NCI-H1694 treated with DMSO at 0.1 percent for 48 hours (cell line): ENCODE measurements at regions not wholly inside any gene's neighbourhood (a gene's known extent, or its start where the extent isn't known, plus 50 kb on each side); places are given as distances from the start of the nearest gene placed in this dataset.
"Not testable (repeated sequence)": the region's sequence is repeated elsewhere in the genome, so short reads cannot be mapped to it uniquely, and the experiment has no call there.

Source experiments
- DNase-seq: peaks from one replicate; lab custom pipeline; 2025; lab: John Stamatoyannopoulos, UW

DNA sequence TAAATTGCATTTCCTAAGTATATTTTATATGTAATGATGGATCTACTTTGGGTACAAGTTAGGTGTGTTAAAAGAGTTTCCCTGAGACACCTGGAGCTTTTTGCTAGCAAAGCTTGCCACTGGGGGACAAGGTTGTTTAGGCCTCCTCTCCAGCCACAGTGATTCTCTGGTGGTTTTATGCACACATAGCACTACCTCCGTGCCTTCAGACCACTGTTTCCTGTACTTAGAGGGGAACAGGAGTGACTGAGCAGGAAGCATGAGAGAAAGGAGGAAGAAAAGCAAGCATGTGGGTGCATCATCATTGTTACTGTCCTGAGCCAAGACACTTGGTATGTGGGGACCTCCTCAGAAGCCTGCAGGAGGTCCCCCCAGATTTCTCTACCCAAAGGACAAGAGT lies 272.1 kb downstream of the RASEF start:
- DNase-seq = no peak

DNA sequence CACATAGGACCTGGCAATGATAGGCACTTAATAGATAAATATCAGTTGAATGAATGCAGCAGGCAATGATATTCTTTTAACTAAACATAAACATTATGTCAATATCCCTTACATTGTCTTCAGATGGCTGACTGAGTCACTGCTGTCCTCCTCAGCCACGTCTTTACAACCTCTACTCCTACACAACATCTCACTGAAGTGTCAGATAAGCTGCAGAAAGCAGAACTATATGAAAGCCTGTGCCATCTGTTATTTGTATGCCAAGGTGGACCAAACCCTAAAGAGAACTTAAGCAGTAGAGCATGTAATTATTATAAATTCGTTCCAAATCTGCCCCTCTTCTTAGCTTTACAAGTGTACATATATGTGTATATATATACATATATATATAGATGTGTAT lies 271.2 kb downstream of the RASEF start:
- DNase-seq = no peak

DNA sequence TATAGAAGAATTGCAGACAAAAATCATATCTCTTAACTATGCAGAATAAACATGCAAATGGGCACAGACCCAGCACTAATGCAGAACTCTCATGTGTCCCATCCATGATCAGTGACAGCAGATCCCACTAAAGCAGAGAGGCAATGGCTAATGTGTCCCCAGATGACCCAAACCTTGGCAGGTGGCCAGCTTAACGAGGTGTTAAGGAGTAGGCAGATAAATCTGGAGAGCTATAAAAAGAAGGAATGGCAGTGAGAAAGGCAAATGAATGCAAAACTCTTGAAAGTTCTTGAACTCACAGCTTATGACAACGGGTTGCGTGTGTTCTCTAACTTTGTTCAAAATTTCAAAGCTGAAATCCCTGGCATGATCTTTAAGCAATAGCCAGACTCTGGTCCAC lies 265.4 kb downstream of the RASEF start:
- peak; percentile 63 for DNase-seq

DNA sequence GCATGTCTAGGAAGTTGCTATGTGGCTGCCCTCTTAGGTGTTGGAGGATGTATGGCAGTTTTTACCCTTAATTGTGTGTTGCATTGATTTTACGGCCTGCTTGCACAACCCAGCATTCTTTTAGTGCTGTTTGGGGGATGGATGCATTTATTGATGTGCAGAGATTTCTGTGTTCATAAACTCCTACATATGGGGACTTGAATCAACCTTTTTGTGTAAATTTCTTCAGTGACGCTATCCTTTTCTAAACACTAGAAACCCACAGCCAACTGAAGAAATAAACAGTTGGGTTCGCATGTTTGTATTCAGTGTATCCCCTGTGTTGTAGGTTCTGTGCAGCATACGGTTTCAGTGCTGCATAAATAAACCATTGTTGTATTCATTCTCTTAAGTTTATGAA lies 263.7 kb downstream of the RASEF start:
- no peak for DNase-seq

DNA sequence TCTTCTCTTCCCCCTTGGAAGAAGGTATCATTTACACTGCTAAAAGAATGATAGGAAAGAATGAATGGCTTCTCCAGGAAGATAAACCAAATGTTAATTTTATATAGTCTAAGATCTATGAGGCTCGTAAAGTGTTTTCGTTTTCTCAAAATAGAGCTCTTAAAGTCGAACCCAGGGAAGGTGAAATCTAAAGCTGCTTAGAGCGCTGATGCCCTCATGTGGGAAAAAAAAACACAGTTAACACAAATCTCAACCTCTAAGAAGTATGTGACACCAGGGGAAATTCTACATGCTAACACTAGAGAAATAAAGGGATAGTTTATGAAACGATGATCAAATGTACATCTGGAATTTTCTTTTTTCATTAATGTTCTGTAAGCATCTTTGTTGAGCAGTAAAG lies 257.9 kb downstream of the RASEF start:
- peak; percentile 14 for DNase-seq

DNA sequence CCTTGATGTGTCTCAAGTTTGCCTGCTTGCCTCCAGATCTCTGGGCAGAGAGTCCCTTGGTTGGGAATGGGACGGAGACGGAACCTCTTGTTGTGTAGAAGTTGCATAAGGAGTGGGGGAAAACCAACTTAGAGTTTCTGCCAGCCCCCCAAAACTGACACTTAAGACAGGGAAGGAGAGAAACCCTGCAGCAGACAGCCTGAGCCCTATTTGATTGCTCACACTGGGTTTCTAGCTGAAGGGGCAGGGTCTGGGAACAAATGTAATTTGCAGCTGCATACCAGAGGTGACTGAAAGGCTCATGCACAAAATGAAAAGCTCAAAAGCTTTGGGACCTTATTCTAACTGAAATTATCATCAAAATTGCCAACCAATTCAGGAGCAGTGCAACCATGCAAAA lies 254.5 kb downstream of the RASEF start:
- DNase-seq = no peak

DNA sequence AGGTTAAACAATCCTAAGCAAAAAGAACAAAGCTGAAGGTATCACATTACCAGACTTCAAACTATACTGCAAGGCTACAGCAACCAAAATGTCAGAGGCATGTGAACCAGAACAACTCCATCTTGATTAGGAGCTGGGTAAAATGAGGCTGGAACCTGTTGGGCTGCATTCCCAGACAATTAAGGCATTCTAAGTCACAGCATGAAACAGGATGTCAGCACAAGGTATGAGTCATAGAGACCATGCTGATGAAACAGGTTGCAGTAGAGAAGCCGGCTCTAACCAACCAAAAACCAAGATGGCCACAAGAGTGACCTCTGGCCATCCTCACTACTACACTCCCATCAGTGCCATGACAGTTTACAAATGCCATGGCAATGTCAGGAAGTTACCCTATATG lies 252.0 kb downstream of the RASEF start:
- no peak for DNase-seq

DNA sequence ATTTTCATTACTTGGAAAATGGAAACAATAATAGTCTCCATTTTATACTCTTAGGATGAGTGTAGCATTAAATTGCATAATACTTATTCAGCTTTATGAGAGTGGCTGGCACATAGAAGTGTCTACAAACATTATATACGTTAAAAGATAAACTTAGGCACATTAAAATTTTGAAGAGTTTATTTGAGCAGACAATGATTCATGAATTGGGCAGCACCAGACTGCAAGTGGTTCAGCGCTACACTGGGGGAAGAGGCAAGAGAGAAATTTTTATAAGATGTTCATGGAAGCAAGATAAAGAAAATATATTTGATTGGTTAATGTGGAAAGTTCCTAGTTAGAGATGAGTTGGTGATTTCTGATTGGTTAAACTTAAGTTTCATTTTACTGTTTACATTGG lies 243.7 kb downstream of the RASEF start:
- DNase-seq = no peak

DNA sequence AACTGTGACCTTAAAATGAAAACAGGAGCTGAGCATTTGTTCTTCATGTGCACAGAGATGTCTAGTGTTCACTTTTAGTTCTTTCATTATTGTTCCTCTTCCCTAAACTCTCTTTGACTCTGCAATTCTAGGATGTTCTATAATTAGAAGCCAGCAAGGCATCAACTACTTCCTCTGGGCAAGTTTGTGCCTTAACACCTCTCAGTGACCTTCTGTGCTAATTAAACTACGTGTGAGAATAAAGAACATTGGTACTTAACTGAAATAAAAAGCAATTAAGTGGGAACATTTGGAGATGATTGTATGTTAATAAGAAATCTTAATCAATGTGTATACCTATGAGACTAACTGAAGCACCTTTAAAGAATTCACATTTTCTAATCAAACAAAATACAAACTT lies 242.8 kb downstream of the RASEF start:
- DNase-seq = no peak

DNA sequence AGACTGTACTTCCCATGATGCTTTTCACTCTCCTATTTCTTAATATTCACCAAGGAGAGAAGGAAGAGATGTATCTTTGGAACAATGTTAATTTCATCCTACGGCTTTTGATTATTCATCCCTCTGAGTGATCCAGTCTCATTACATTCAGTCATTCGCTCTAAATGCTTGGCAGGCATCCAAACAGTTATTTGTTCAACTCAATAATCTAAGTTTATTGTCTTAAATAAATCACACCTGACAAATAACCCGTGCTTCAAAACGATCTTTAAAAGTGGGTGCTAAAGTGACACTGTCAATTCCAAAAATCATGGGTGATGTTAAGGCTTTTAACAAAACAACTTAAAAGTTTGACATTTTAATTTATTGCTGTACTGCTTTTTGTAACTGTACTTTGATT lies 233.1 kb downstream of the RASEF start:
- no peak for DNase-seq

DNA sequence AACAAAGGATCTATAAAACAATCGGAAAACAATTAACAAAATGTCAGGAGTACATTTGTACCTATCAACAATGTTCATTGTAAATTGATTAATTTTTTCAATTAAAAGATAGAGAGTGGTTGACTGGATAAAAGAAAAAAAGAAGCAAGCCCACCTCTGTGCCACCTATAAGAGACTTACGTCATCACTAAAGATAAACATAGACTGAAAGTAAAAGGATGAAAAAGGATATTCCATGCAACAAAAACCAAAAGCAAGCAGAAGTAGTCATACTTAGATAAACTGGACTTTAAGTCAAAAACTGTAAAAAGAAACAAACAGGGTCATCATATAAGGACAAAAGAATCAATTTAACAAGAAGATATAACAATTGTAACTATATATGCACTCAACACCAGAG lies 197.4 kb downstream of the RASEF start:
- DNase-seq = no peak

DNA sequence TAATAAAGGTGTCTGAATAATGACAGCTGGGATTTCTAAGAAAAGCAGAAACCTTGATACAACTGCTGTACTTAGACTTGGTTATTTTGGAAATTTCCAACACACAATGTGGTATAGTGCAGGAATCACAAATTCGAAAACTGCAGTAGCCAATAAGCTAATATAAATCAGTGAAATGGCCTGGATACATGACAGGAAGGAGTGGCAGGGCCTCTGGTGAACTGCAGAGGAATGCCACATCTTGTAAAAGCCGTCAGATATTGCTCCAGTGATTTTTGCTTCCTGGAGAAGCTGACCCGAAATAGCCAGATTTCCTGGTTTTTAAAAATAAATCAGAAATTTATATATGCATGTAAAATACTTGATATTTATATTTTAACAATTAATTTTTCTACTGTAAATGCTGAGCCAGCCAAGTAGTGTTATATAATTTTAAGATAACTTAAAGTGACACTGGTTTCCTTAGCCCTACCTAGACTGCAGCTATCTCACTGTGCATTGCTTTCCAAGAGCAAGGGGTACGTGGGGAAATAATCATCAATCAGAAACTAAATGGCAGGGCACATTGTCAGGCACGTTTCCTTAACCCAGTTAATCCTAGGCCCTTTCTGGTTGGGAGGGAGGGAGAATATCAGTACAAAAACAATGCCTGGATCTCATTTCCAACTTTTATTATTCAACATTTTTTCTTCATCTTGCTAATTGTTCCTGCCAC lies 182.4 kb downstream of the RASEF start:
- no peak for DNase-seq

DNA sequence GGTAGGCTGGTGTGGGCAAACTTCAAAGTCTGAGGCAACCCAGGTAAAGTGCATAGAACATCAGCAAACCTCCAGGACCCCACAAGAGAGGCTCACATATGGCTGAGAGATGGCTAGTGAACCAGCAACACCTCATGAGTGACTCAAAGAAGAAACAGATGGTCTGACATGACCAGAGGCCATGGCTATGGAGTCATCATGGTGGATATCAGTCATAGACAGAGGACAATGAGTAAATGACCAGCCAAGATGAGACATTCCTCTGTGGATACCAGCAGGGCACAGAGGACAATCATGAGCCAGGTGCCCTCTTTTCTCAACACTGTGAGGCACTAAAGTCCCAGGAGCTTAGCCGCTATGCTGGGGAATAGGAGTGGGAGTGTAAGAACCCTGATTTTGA lies 180.8 kb downstream of the RASEF start:
- no peak for DNase-seq

DNA sequence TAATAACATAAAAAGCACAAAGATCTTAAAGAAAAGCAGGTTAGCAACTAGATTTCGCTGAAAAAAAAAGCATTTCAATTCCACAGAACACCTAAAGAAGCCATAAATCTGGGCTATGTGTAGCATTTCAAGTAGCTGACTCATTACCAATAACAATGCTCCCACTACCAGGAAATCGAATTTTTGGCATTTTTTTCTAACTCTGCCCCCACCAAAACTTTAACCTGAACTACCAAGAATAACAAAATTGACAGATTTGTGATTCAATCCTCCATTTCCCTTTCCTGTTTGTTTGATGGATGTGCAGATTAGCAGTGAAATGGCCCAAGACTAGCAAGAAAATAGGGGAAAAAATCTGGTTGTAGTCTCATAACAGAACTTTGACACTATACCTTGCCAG lies 180.2 kb downstream of the RASEF start:
- DNase-seq = no peak

DNA sequence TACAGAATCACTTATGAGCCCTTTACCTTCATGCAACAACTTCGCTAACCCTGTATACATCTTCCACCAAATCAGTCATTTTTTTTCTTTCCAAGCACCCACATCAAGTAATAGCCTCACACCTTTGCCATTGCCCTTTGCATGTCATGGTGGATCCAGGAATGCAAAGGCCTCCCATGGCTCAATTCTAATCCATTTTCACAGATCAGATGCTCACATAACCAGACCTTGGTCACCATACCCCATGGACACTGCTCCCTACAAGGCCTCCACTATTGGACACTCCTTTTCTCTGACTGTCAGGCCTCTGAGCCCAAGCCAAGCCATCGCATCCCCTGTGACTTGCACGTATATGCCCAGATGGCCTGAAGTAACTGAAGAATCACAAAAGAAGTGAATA lies 179.5 kb downstream of the RASEF start:
- DNase-seq = no peak

DNA sequence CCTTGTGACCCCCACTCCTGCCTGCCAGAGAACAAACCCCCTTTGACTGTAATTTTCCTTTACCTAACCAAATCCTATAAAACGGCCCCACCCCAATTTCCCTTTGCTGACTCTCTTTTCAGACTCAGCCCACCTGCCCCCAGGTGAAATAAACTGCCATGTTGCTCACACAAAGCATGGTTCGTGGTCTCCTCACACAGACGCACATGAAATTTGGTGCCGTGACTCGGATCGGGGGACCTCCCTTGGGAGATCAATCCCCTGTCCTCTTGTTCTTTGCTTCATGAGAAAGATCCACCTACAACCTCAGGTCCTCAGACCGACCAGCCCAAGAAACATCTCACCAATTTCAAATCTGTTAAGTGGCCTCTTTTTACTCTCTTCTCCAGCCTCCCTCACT lies 179.0 kb downstream of the RASEF start:
- DNase-seq = not testable (repeated sequence)

DNA sequence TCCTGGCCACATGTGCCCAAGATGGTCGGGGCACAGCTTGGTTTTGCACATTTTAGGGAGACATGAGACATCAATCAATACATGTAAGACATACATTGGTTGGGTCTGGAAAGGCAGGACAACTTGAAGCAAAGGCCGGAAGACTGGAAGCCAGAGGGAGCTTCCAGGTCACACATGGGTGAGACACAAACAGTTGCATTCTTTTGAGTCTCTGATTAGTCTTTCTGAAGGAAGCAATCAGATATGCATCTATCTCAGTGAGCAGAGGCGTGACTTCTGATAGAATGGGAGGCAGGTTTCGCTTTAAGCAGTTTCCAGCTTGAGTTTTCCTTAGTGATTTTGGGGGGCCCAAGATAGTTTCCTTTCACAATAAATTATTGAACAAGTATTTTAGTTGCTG lies 172.5 kb downstream of the RASEF start:
- DNase-seq = no peak

DNA sequence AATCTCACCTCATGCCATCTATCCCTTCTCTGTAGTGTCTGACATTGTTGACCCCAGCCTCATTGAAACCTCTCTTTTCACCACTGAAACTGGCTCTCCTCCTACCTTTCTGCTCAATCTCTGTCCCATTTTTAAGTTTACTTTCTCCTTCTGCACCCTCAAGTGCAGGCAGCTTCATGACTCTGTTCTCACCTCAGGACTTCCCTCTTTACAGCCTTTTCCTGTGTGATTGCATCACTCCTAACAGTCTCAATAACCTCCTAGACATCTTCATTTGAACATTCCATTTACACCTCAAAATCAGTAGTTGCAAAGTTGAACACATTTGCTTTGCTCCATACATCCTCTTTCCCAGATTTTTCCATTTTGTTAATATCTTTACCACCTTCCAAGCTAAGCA lies 172.1 kb downstream of the RASEF start:
- no peak for DNase-seq

DNA sequence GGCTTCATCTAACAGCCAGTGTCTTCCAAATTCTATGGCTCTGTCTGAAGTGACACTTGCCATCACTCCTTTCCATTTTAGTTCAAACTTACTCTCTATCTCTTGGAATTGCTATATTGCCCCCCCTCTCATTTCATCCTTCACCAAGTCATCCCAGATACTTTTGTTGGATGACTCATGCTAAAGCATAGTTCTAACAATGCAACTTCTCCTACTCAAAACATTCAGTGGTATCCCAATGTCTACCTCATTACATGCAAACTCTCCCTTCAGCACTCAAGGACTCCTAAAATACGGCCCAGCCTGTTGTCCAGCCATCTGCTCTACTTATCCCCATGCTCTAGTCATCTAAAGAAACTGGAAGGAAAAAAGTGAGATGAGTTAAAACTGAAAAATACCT lies 171.6 kb downstream of the RASEF start:
- no peak for DNase-seq

DNA sequence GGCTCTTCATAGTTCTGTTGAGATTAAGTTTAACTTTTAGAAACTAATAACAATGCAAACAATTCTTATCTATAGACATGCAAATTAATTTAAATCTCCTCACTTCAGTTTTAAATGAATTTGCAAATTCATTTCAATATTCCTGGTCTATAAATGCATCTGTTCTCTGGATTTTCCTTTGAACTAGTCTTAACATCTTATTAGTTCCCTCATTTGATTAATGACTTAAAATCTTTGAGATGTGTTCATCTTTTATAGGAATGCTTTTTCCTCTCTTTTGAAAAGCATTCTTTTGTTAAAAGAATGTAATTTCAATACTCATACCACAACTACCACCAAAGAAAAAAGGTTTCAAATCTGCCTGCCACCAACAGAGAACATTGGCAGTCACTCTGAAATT lies 169.4 kb downstream of the RASEF start:
- no peak for DNase-seq

DNA sequence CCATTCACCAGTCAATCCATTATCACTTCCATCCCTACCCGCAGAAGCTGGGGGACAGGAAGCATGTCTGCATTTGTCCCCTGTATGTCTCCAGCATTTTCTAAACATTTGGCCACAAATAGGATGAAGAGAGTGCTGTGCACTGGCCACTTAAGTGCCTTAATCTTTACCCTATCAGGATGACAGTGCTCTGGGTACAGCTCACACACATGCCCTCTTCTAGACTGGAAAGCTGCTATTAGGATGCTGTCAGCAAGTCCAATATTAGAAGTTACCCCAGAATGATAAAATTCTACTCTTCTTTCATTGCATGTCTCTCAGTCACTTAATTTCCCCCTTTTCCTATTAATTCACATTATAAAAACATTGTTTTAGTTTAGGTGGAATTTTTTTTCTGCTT lies 168.4 kb downstream of the RASEF start:
- DNase-seq = no peak

DNA sequence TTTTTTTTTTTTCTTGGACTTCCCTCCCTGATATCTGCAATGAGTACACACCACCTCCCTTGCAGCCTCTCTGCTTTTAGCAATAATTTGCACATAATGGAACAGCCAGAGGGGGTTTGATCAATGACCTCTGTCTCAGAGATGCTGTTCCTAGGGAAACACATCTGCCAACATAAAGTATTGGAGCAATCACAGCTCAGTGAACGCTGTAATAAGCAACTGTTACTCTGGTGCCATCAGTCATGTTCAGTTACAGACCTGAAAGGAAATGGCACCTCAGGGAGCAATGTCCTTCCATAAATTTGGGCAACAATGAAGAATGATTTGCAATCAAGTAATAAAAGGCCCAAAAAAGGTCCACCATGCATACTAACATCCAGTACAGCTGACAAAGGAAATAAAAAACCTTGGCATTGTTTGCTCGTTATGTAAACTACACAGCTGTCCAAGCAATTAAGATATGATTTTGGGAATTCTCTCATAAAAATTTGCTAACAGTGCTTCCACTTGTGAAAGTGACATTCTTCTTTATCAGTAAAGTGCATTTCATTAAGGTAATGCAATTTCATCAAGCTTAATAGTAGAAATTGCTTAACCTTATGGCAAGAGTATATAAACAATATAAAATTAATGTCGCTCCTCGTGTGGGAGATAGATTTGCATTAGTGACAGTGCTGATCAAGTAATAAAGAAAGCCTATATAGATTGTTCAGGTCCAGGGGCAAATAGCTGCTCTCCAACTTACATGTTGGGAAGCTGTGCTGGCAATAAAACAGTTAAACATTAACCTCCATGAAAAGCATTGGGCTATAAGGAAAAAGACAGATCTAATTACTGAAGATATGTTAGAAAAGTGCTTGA lies 167.8 kb downstream of the RASEF start:
- peak; percentile 52 for DNase-seq

DNA sequence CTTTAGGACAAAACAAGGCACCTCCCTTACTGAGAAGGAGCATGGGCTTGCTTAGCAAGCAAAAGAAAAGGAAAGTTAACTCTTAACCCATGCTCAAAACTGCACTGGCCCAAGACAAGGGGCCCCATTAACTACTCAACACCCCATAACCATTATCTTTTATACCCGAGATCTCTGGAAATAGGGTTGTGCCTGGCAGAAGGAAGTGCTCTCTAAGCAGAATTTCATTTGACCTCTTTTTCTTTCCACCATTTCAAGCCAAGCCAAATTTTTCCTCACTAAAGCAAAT lies 167.2 kb downstream of the RASEF start:
- DNase-seq = no peak

DNA sequence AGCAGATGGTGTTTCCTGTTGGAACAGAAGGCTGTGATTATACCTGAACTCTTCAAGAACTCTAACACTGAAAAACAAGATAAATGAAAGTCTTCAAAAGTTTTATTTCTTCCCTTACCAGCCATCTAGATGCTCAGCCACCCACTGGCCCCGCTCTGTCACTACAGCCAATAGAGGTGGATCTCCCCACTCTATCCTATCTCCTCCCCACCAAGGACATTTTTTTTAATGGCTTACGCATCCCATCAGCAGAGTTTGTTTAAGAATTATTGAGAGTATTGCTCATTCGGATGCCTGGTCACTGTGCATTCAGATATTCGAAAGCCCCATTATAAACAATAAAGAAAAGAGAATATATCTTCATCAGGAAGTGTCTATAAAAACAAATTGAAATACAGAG lies 159.4 kb downstream of the RASEF start:
- no peak for DNase-seq
